CD4-positive, alpha-beta T cell treated with Interleukin-21 for 1 hour (primary cell): ENCODE measurements at regions not wholly inside any gene's neighbourhood (a gene's known extent, or its start where the extent isn't known, plus 50 kb on each side); places are given as distances from the start of the nearest gene placed in this dataset.

ENCODE experiments used
- DNase-seq: peaks from one replicate; pipeline ENCODE4 v3.0.0-alpha.2; 2020

DNA sequence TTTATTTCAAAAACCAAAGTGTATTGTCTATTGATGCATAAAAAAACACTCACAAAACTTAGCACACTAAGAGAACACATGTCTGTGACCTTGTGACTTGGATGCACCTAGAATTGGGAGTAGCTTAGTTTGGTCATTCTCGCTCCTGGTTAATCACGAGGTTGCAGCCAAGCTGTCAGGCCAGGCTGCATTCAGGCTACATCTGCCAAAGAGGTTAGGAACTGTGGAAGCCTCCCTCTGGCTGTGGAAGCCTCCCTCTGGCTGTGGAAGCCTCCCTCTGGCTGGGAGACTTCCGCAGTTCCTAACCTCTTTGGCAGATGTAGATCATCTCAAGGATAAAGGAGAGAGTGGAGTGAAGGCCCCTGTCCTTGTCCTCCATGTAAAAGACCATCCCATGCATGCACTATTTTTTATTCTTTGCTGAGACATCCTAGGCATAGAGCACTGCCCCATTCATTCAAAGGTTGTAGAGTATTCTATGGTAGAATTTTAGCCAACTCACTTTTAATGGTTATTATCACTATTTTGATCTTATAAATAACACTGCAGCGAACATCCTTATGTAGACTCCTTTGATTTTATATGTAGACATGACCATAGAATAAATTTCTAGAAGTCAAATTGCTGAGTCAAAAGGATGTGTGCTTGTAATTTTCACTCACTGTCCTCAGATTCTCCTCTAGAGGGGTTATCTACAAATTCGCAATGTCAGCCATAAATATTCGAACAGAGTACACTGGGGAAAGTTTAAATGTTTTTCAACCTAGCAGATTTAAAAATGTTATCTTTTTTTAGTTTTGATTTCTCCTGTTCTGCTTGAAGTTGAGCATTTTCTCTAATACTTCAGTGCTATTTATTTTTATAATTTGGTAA, 63.0 kb upstream of the IGLL5 start:
- no peak for DNase-seq

- DNase-seq = no peak
Observed at GRCh38 chr22:22825213-22825593, 62.4 kb upstream of the IGLL5 start.

- no peak for DNase-seq
Observed at GRCh38 chr22:22827187-22827939, 60.3 kb upstream of the IGLL5 start.

DNA sequence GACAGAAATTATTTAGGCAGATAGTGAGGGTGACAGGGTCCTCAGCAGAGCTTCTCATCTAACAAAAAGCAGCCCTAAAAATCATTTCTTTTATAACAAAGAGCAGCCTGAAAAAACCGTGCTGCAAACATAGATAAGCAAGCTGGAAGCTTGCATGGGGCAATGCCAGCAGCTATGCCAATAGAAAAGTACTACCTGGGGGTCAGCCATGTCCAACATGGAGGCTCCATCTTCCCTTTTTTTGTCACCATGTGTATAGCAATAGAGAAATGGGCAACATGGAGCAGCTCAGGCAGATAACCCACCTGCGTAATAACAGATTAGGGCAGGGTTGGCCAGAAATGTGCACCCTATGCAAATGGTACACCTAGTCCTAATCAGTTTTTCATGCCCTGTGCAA, 57.4 kb upstream of the IGLL5 start:
- DNase-seq = no peak

DNA sequence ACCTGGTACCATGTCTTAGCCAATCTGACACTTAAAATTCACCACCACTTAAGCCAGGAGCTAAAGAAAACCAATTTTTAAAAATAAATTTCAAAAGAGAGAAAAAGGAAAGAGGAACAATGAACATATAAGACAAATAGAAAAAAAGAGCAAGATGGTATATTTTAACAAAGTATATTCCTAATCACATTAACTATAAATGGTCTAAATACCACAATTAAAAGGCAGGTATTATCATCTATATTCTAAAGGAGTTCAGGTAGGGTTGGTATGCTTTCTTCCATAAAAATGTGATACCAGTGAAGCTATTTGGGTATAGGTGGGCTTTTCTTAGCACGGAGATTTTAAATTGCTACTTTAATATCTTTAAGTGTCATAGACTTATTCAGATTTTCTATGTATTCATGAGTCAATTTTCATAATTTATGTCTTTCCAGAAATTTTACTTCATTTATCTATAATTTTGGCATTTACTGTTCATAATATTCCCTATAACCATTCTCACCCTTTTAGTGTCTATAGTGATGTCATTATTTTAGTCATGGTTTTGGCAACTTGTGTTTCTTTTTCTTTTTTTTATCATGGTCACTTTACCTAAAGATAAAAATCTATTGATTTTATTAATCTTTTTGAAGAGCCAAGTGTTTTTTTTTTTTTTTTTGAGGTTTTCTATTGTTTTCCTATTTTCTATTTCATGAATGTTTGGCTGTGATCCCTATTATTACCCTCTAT, 56.5 kb upstream of the IGLL5 start:
- DNase-seq = no peak

GRCh38 chr22:22833059-22833458, 54.6 kb upstream of the IGLL5 start:
- no peak for DNase-seq

GRCh38 chr22:22833488-22833887, 54.1 kb upstream of the IGLL5 start:
- no peak for DNase-seq

DNA sequence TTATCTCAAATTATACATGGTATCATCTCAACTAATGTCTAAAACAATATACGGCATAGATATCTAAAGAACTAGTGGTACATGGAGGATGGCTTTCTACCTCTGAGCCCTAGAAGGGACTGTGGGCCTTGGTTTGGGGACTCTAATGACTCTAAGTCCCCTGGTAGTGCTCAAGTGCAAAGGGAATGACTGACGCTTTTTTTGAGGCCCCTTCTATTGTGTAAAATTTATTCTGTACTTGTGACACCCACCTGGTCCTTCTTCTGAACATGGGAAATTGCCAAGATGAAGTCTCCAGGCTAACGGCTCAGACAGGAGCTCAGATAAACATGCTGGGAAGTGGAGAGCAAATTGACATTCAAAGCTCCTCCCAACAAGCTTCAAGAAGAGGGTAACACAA, 53.4 kb upstream of the IGLL5 start:
- DNase-seq = no peak

GRCh38 chr22:22834783-22835182, 52.8 kb upstream of the IGLL5 start:
- DNase-seq = no peak

GRCh38 chr22:22835242-22835641, 52.4 kb upstream of the IGLL5 start:
- DNase-seq = no peak

DNA sequence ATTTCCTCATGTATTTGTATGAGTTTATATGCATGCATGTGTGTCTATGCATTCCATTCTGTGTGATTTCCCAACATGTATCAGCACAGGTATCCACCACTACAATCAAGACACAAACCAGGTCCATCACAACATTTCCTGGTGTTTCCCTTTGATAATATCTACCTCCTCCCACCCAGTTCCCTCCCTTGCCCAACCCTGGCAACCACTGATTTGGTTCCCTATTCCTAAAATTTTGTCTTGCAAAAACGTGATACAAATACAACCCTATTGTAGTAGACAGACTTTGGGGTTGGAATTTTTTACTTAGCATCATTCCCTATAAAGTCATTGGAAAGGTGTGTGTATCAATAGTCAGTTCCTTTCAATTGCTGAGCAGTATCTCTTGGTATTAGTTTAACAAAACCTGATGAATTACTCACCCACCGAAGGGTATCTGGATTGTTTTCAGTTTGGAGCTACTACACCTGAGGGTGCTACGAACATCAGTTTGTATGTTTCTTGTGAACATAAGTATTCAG, 51.8 kb upstream of the IGLL5 start:
- no peak for DNase-seq

DNA sequence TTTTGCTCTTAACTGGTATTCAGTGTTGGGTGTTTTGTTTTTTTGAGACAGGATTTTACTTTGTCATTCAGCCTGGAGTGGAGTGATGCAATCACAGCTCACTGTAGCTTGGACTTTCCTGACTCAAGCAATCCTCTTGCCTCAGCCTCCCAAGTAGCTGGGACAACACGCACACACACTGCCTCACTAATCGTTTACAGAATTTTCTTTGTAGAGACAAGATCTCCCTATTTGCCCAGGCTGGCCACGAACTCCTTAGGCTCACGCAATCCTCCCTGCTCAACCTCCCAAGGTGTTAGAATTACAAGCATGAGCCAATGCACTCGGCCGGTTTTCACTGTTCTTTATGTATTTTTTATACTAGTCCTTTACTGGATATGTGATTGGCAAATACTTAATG, 51.0 kb upstream of the IGLL5 start:
- DNase-seq = no peak
